GM18511 (cell line): ENCODE measurements at regions not wholly inside any gene's neighbourhood (a gene's known extent, or its start where the extent isn't known, plus 50 kb on each side); places are given as distances from the start of the nearest gene placed in this dataset.

Experiments used
- ATAC-seq: cut with Tn5 transposase; IDR thresholded peaks from one replicate; pipeline ENCODE4 v1.9.1; 2021; ENCODE audit warnings: mild to moderate bottlenecking, moderate library complexity; ENCODE audit not compliant: unreplicated experiment

GRCh38 chr9:88810826-88811225 is 180.4 kb upstream of the S1PR3 start:
- ATAC-seq = no peak

- ATAC-seq = no peak
These were observed 179.8 kb upstream of the S1PR3 start for GRCh38 chr9:88811511-88811910.

GRCh38 chr9:88812938-88813637 is 178.2 kb upstream of the S1PR3 start:
- ATAC-seq = no peak

GRCh38 chr9:88813638-88814209 is 177.5 kb upstream of the S1PR3 start:
- ATAC-seq = no peak

- no peak for ATAC-seq
These were observed 176.7 kb upstream of the S1PR3 start for GRCh38 chr9:88814577-88814976.

GRCh38 chr9:88816141-88816540 is 175.1 kb upstream of the S1PR3 start:
- no peak for ATAC-seq

- no peak for ATAC-seq
These were observed 174.7 kb upstream of the S1PR3 start for GRCh38 chr9:88816591-88816990.

- ATAC-seq = no peak
These were observed 173.6 kb upstream of the S1PR3 start for GRCh38 chr9:88817628-88818027.

- ATAC-seq = no peak
These were observed 172.6 kb upstream of the S1PR3 start for GRCh38 chr9:88818495-88819201.

GRCh38 chr9:88819476-88819875 is 171.8 kb upstream of the S1PR3 start:
- ATAC-seq = no peak

- ATAC-seq = no peak
These were observed 171.2 kb upstream of the S1PR3 start for GRCh38 chr9:88820055-88820454.

GRCh38 chr9:88821033-88821745 is 170.1 kb upstream of the S1PR3 start:
- no peak for ATAC-seq

GRCh38 chr9:88821746-88822106 is 169.5 kb upstream of the S1PR3 start:
- no peak for ATAC-seq

- ATAC-seq = no peak
These were observed 166.6 kb upstream of the S1PR3 start for GRCh38 chr9:88824711-88825110.

- ATAC-seq = no peak
These were observed 165.1 kb upstream of the S1PR3 start for GRCh38 chr9:88826181-88826580.

GRCh38 chr9:88826771-88827181 is 164.5 kb upstream of the S1PR3 start:
- no peak for ATAC-seq

GRCh38 chr9:88828018-88828417 is 163.2 kb upstream of the S1PR3 start:
- no peak for ATAC-seq

GRCh38 chr9:88828492-88828974 is 162.7 kb upstream of the S1PR3 start:
- ATAC-seq = no peak

GRCh38 chr9:88829276-88829675 is 162.0 kb upstream of the S1PR3 start:
- peak; percentile 92 for ATAC-seq

- no peak for ATAC-seq
These were observed 159.4 kb upstream of the S1PR3 start for GRCh38 chr9:88831713-88832407.

- no peak for ATAC-seq
These were observed 157.3 kb upstream of the S1PR3 start for GRCh38 chr9:88833946-88834345.
